Upper lobe of left lung (tissue), 6 donors: ENCODE measurements at regions not wholly inside any gene's neighbourhood (a gene's known extent, or its start where the extent isn't known, plus 50 kb on each side); places are given as distances from the start of the nearest gene placed in this dataset.
A peak's percentile ranks its signal among the peaks of the same experiment; 100 is the strongest.

Source experiments
- ATAC-seq, 2 donors: fragments of 200-7000 bp; cut with Tn5 transposase; one replicate each; pipeline ENCODE4 v1.9.1; 2022; ENCODE audit warnings: mild to moderate bottlenecking in 2 of 2, moderate library complexity in 2 of 2; ENCODE audit not compliant: low FRiP score in 2 of 2
- DNase-seq, 2 donors: peaks; one replicate each; pipeline ENCODE4 v3.0.0-alpha.2; 2019 to 2020
- H3K27ac ChIP-seq, 4 donors: fragments of 200-600 bp; sonication (generic); one replicate each; pipeline ENCODE4 v1.5.1; 2016 to 2019
- H3K27me3 ChIP-seq, 4 donors: fragments of 200-600 bp; sonication (generic); one replicate each; pipeline ENCODE4 v1.5.1; 2017 to 2019
- H3K36me3 ChIP-seq, 4 donors: fragments of 200-600 bp; sonication (generic); one replicate each; pipeline ENCODE4 v1.5.1; 2016 to 2019
- H3K4me1 ChIP-seq, 4 donors: fragments of 200-600 bp; sonication (generic); one replicate each; pipeline ENCODE4 v1.5.1; 2018 to 2019
- H3K4me3 ChIP-seq, 4 donors: fragments of 200-600 bp; sonication (generic); one replicate each; pipeline ENCODE4 v1.5.1; 2017 to 2019; ENCODE audit warnings: mild to moderate bottlenecking in 2 of 4, moderate library complexity in 1 of 4
- H3K9me3 ChIP-seq, 4 donors: fragments of 200-600 bp; sonication (generic); one replicate each; pipeline ENCODE4 v1.5.1; 2018 to 2019
- CTCF ChIP-seq, 6 experiments: fragments of 450-650 bp in 4 of 6; fragments of 200-600 bp in 2 of 6; sonication (generic) in 2 of 6; IDR thresholded peaks; one replicate each; pipeline ENCODE4 v1.5.1; 2016 to 2019; ENCODE audit warnings: antibody characterized with exemption in 6 of 6
- EP300 ChIP-seq, 4 donors: sonication (generic); formaldehyde crosslinking; IDR thresholded peaks; one replicate each; pipeline ENCODE4 v1.5.1; 2017; ENCODE audit warnings: antibody characterized with exemption in 4 of 4, control low read depth in 2 of 4
- POLR2A ChIP-seq, 4 donors: fragments of 450-650 bp; IDR thresholded peaks; one replicate each; pipeline ENCODE4 v1.5.1; 2016 to 2017; ENCODE audit warnings: antibody characterized with exemption in 4 of 4, mild to moderate bottlenecking in 2 of 4
- POLR2AphosphoS5 ChIP-seq, 2 donors: sonication (generic); formaldehyde crosslinking; IDR thresholded peaks; one replicate each; pipeline ENCODE4 v1.5.1; 2017; ENCODE audit warnings: antibody characterized with exemption in 2 of 2
- WGBS, 2 donors: methylation state at CpG; one replicate each; pipeline ENCODE4 v1.1.5; 2017 to 2018; 5-methylcytosine and 5-hydroxymethylcytosine counted together
- donor health status: DM: no; HTN: no; CAD: no; lungs with moderate emphysema.
- donor health status: DM: no; HTN: yes; CAD: no; lungs with severe emphysema.

- DNase-seq, result no peak
- WGBS, 2 donors, result 85 to 92% methylated on average over 2 of the region's 2 CpGs
Measured at GRCh38 chr5:143758015-143758414, 53.9 kb upstream of the HMHB1 start.

GRCh38 chr5:143757116-143757515, 54.8 kb upstream of the HMHB1 start:
- Histone ChIP-seq H3K36me3 (no peaks in the 10 kb centered on the region), H3K4me3 (no peak overlapping the region), H3K27ac (no peak overlapping the region), H3K27me3 (no peaks in the 10 kb centered on the region), H3K9me3 (no peaks in the 10 kb centered on the region), H3K4me1 (no peaks in the 10 kb centered on the region)
- TF ChIP-seq POLR2AphosphoS5 (IDR thresholded peaks at IDR 0.05) (no peak), CTCF (IDR thresholded peaks at IDR 0.05) (no peak), EP300 (IDR thresholded peaks at IDR 0.05) (no peak), POLR2A (IDR thresholded peaks at IDR 0.05) (no peak)
- ATAC-seq, result no peak
- no peak for DNase-seq
- 79 to 83% methylated on average over 2 of the region's 2 CpGs for WGBS, 2 donors

More at GRCh38 chr5:143758015-143758414, 53.9 kb upstream of the HMHB1 start:
- ATAC-seq, result no peak
- no peak overlapping the region for H3K27ac ChIP-seq
- TF ChIP-seq CTCF (IDR thresholded peaks at IDR 0.05) (no peak), POLR2A (IDR thresholded peaks at IDR 0.05) (no peak)
- H3K9me3 ChIP-seq, result no peaks in the 10 kb centered on the region
- no peaks in the 10 kb centered on the region for H3K27me3 ChIP-seq
- no peak overlapping the region for H3K4me3 ChIP-seq
- H3K36me3 ChIP-seq, result no peaks in the 10 kb centered on the region
- H3K4me1 ChIP-seq, result no peaks in the 10 kb centered on the region

- H3K36me3 ChIP-seq, result no peaks in the 10 kb centered on the region
- H3K27me3 ChIP-seq, result no peaks in the 10 kb centered on the region
- no peaks in the 10 kb centered on the region for H3K4me1 ChIP-seq
- TF ChIP-seq POLR2AphosphoS5 (IDR thresholded peaks at IDR 0.05) (no peak), EP300 (IDR thresholded peaks at IDR 0.05) (no peak), POLR2A (IDR thresholded peaks at IDR 0.05) (no peak), CTCF (IDR thresholded peaks at IDR 0.05) (no peak)
- no peak for ATAC-seq
- no peak overlapping the region for H3K4me3 ChIP-seq
- no peak for DNase-seq
- 61 to 76% methylated on average over 1 of the region's 1 CpG for WGBS, 2 donors
- H3K9me3 ChIP-seq, result no peaks in the 10 kb centered on the region
- H3K27ac ChIP-seq, result no peak overlapping the region
Measured at GRCh38 chr5:143755966-143756365, 56.0 kb upstream of the HMHB1 start.

GRCh38 chr5:143752165-143752850, 59.7 kb upstream of the HMHB1 start:
- Histone ChIP-seq H3K27ac (no peak overlapping the region), H3K36me3 (no peaks in the 10 kb centered on the region), H3K4me1 (no peaks in the 10 kb centered on the region), H3K9me3 (no peaks in the 10 kb centered on the region), H3K27me3 (no peaks in the 10 kb centered on the region), H3K4me3 (no peak overlapping the region)
- ATAC-seq (peak in 1 of 2 donors; percentile 17), DNase-seq (peak in 1 of 2 donors; percentile 58)
- WGBS, 2 donors, result 84 to 89% methylated on average over 3 to 9 of the region's 9 CpGs
- TF ChIP-seq CTCF (IDR thresholded peaks at IDR 0.05), result no peak
- no peak for TF ChIP-seq POLR2AphosphoS5 (IDR thresholded peaks at IDR 0.05)
- TF ChIP-seq EP300 (IDR thresholded peaks at IDR 0.05), result no peak
- no peak for TF ChIP-seq POLR2A (IDR thresholded peaks at IDR 0.05)

- TF ChIP-seq EP300 (IDR thresholded peaks at IDR 0.05) (no peak), POLR2AphosphoS5 (IDR thresholded peaks at IDR 0.05) (no peak), POLR2A (IDR thresholded peaks at IDR 0.05) (no peak), CTCF (IDR thresholded peaks at IDR 0.05) (no peak)
- no peak for DNase-seq
- Histone ChIP-seq H3K36me3 (no peaks in the 10 kb centered on the region), H3K27me3 (no peaks in the 10 kb centered on the region), H3K9me3 (no peaks in the 10 kb centered on the region), H3K27ac (no peak overlapping the region), H3K4me3 (no peak overlapping the region), H3K4me1 (no peaks in the 10 kb centered on the region)
- WGBS, 2 donors, result 87 to 90% methylated on average over 4 of the region's 4 CpGs
- ATAC-seq, result no peak
Measured at GRCh38 chr5:143751342-143751741, 60.6 kb upstream of the HMHB1 start.
